HG02642 (cell line): ENCODE measurements at regions not wholly inside any gene's neighbourhood (a gene's known extent, or its start where the extent isn't known, plus 50 kb on each side); places are given as distances from the start of the nearest gene placed in this dataset.
"Not testable (repeated sequence)": the region's sequence is repeated elsewhere in the genome, so short reads cannot be mapped to it uniquely, and the experiment has no call there.

ENCODE experiments used
- ATAC-seq: cut with Tn5 transposase; IDR thresholded peaks from one replicate; pipeline ENCODE4 v1.9.1; 2021; ENCODE audit warnings: mild to moderate bottlenecking; ENCODE audit not compliant: unreplicated experiment, poor library complexity

- ATAC-seq = no peak
Observed at GRCh38 chr10:9357471-9357870, 1303.0 kb downstream of the GATA3 start.

DNA sequence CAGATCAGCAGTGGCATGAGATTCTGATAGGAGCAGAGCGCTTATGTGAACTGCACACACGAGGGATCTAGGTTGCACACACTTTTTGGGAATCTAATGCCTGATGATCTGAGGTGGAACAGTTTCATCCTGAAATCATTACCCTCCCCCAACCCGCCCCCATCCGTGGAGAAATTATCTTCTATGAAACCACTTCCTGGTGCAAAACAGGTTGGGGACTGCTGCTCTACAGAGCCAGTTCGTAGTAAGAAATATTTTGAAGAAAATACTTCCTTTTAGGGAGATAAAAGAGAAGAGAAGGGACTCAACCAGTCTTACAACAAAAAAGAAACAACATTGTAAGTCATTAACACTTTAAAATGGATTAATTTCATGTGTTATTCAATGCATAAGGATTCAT is 1308.2 kb downstream of the GATA3 start:
- no peak for ATAC-seq

DNA sequence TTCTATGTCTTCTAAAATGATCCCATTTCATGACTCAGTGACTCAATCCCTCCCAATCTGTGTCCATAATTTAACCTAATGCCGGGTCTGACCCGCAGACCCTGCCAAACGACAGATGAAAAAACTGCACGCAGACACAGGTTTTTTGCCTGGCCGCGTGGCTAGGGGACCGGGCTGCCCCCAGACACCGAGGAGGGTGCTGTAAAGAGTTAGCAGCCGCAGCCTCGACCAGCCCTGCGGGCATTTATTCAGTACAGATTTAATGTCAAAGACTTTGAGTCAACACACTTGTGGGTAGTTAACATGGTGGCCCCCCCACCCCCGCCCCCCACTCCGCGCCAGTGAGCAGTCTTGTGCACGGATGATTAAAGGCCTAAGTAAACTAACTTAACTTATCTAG is 1324.7 kb downstream of the GATA3 start:
- ATAC-seq = no peak

DNA sequence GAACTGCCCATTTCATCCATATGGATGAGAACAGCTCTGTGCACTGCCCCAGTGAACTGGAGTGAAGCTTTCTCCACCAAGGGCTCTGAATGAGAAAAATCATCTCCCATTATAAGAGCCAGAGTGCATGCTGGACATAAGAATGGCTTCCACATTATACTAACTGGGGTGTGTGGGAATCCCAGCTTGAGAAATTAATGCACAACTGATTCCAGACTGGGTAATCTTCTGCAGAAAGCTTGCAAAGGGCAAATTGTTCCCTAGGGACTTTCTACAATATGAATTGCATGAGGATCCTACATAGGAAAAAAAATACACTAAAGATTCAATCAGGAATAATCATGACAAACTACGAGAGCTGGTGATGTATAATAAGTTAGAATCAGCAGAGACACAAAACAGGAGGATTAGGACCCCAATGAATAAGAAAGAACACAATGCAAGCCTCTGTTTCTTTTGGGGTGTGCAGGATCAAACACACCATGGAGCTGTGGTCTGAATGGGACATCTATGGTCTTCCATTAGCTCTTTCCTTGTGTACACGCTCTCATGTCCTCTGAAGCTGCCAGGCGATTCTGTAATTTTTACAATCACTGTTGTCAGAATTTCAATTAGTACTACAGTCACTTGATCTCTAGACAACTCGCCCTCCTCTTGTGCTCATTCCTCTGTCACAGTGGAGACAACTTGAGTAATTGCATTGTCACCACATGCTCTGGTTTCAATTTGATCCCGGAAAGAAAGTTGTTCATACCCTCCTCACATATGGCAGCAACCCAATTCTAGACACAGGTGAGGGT is 1327.4 kb downstream of the GATA3 start:
- no peak for ATAC-seq

GRCh38 chr10:9382533-9382866 is 1328.0 kb downstream of the GATA3 start:
- no peak for ATAC-seq

DNA sequence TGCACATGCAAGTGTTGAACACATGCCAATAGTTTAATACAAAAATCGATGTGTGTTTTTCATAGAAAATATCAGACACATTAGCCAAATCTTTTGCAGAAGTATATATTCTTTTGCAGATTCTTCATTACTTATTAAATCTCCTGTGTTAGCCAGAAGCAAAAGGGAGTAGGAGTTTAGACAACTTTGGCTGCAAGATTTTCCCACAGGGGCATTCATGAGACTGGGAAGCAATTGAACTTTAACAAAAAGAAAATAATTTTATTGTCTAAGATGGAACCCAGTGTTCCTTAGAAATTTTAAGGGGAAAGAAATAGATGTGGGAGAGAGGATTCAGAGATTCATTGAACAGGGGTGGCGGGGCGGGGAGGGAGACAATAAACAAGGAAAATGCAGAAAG is 1336.0 kb downstream of the GATA3 start:
- no peak for ATAC-seq

- ATAC-seq = no peak
Observed at GRCh38 chr10:9399275-9399983, 1344.9 kb downstream of the GATA3 start.

DNA sequence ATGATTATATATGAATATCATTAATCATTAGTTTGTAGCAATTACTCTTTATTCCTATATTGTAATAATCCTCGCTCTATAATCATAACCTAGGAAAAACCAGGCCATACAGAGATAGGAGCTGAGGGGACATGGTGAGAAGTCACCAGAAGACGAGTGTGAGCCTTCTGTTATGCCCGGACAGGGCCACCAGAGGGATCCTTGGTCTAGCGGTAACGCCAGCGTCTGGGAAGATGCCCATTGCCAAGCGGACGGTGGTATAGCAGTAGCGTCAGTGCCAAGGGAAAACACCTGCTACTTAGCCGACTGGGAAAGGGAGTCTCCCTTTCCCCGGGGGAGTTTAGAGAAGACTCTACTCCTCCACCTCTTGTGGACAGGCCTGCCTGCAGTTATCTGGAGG is 1347.6 kb downstream of the GATA3 start:
- ATAC-seq = not testable (repeated sequence)

- ATAC-seq = not testable (repeated sequence)
Observed at GRCh38 chr10:9402507-9403195, 1348.2 kb downstream of the GATA3 start.

GRCh38 chr10:9407201-9407600 is 1352.7 kb downstream of the GATA3 start:
- not testable (repeated sequence) for ATAC-seq

GRCh38 chr10:9416331-9416730 is 1361.8 kb downstream of the GATA3 start:
- ATAC-seq = no peak

DNA sequence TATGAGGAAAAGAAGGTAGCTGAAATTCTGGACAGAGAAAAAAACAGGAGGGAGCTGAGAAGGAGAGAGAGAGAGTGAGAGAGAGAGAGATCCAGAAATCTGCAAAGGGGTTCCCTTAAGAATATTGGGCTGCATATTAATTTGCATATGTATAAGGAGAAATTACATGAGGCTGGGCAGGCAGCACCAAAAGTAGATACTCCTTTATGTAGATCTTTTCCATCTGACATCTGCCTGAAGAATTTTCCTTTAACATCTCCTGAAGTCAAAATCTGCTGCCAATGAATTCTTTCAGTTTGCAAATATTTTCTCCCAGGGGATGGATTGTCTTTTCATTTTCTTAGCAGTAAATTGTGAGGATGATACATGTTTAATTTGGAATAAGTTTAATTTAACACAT is 1365.3 kb downstream of the GATA3 start:
- ATAC-seq = no peak

GRCh38 chr10:9427209-9427608 is 1372.7 kb downstream of the GATA3 start:
- ATAC-seq = no peak

DNA sequence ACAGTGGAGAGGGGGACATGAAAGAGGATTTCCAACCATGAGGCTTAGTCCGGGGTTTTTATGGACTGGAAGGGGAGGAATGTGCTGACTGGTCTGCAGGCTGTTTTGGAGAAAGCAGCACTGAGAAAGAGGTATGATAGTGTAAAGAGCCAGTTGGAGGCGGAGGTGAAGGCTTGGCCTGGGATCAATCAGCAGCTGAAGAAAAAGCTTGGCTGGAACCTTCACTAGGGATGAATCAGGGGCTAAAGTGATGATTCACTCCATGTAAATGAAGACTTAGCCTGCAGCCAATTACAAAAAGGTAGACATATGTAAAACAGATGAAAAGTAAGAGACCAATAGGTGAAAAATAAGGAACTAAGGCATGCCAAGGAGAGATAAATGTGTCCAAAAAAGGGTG is 1382.6 kb downstream of the GATA3 start:
- no peak for ATAC-seq

- no peak for ATAC-seq
Observed at GRCh38 chr10:9443758-9444157, 1389.3 kb downstream of the GATA3 start.

DNA sequence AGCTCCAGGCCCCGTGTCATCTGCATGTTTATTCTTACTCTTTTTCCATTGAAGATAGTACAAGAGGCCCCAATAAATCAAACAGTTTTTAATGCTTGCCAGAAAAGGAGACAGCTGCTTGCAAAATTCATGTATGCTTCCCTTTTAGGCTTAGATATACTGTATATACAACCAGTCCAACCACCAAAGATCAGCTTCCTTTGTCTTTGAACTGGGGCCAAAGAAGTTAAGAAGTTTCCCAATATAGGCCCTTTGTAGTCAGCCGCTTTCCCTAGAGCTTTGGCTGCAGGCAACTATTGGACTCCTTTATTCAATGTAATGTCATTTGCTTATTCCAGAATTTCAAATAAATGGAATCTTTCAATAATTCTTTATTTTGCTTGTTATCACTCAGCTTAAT is 1395.0 kb downstream of the GATA3 start:
- ATAC-seq = no peak

GRCh38 chr10:9450801-9451200 is 1396.3 kb downstream of the GATA3 start:
- no peak for ATAC-seq

GRCh38 chr10:9451211-9451773 is 1396.8 kb downstream of the GATA3 start:
- no peak for ATAC-seq

DNA sequence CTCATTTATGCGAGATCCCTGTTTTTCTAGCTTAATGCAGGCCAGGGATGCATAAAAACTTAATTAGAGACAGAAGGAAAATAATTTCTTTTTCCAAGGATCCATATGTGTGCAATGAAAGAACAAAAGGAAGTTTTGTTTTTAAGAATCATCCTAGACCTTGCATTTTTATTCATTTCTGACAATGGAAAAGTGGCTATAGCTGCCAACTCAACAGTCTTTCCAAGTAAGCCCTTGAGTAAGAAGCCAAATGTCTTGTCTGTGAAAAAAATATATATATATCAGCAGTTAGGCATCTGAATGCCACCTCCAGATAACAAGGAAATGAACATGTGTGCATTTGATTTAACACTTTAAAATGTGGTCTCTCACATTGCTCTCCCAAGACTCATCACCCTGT is 1397.6 kb downstream of the GATA3 start:
- ATAC-seq = no peak

DNA sequence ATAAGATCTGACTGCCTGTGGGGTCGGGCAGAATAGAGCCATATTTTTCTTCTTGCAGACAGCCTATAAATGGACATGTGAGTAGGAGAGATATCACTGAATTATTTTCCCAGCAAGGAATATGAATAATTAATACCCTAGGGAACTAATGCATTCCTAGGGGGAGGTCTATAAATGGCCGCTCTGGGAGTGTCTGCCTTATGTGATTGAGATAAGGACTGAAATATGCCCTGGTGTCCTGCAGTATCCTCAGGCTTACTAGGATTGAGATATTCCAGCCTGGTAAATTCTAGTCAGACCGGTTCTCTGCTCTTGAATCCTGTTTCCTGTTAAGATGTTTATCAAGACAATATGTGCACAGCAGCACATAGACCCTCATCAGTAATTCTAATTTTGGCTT is 1399.4 kb downstream of the GATA3 start:
- not testable (repeated sequence) for ATAC-seq

DNA sequence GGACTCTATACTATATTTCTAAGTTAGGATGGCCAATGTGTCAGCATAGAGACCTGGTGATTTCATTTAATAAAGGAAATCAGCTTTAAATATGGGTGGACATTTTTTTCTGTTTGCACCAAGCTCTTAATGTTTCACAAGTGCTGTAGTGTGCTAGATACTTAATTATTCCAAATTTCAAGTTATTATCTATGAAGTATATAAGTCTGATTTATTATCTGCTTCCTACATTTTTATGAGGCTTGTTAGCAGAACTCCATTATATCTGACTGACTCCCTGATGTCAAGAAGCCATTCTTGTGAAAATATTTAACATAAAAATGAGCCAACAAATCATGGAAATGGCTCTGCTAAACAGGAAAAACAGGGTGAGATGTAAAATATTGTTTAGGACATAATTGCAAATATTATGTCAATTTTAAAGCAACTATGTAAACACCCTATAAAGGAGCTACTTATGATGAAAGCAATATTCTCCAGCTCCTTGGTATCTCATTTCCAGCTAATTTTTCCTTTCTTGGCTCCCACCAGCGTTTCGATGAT is 1415.2 kb downstream of the GATA3 start:
- ATAC-seq = no peak
